Mesendoderm (in vitro differentiated cells): ENCODE measurements at regions not wholly inside any gene's neighbourhood (a gene's known extent, or its start where the extent isn't known, plus 50 kb on each side); places are given as distances from the start of the nearest gene placed in this dataset.
"Not testable (repeated sequence)": the region's sequence is repeated elsewhere in the genome, so short reads cannot be mapped to it uniquely, and the experiment has no call there.

Experiments used
- DNase-seq: peaks from one replicate; pipeline ENCODE4 v3.0.0; 2013
- H2AK5ac ChIP-seq: 2 replicates; pipeline ENCODE4 v1.6.1; 2013; ENCODE audit warnings: low read length, inconsistent platforms
- H2BK120ac ChIP-seq: 2 replicates; pipeline ENCODE4 v1.6.1; 2013; ENCODE audit warnings: low read depth, mild to moderate bottlenecking, low read length, moderate library complexity, mixed read lengths
- H2BK15ac ChIP-seq: replicated peaks from 2 replicates; pipeline ENCODE4 v1.6.1; 2013; ENCODE audit warnings: low read depth, mild to moderate bottlenecking, moderate library complexity
- H2BK5ac ChIP-seq: 2 replicates; pipeline ENCODE4 v1.6.1; 2013; ENCODE audit warnings: low read length, inconsistent platforms
- H3K18ac ChIP-seq: 2 replicates; pipeline ENCODE4 v1.6.1; 2013; ENCODE audit warnings: mild to moderate bottlenecking, low read length, mixed read lengths
- H3K23ac ChIP-seq: one replicate; pipeline ENCODE4 v1.6.1; 2013; ENCODE audit warnings: low read length
- H3K27ac ChIP-seq: 2 replicates; pipeline ENCODE4 v1.5.1; 2013; ENCODE audit warnings: low read depth, mild to moderate bottlenecking, inconsistent platforms, low read length, moderate library complexity
- H3K27me3 ChIP-seq: 2 replicates; pipeline ENCODE4 v1.6.1; 2013; ENCODE audit warnings: low read length, control low read depth, mild to moderate bottlenecking, inconsistent platforms; ENCODE audit not compliant: insufficient read depth, poor library complexity
- H3K36me3 ChIP-seq: 2 replicates; pipeline ENCODE4 v1.6.1; 2013; ENCODE audit warnings: low read length, inconsistent platforms; ENCODE audit not compliant: control insufficient read depth, insufficient read depth
- H3K4ac ChIP-seq: one replicate; pipeline ENCODE4 v1.6.1; 2013; ENCODE audit warnings: low read depth, mild to moderate bottlenecking, low read length, moderate library complexity
- H3K4me1 ChIP-seq: 2 replicates; pipeline ENCODE4 v1.6.1; 2013; ENCODE audit warnings: low read depth, low read length, inconsistent platforms; ENCODE audit not compliant: control insufficient read depth
- H3K4me2 ChIP-seq: 2 replicates; pipeline ENCODE4 v1.6.1; 2013; ENCODE audit warnings: low read length
- H3K4me3 ChIP-seq: 2 replicates; pipeline ENCODE4 v1.5.1; 2013; ENCODE audit warnings: mild to moderate bottlenecking, low read length
- H3K56ac ChIP-seq: one replicate; pipeline ENCODE4 v1.6.1; 2013; ENCODE audit warnings: low read length
- H3K79me1 ChIP-seq: 2 replicates; pipeline ENCODE4 v1.6.1; 2013; ENCODE audit warnings: low read length, inconsistent platforms
- H3K79me2 ChIP-seq: 2 replicates; pipeline ENCODE4 v1.6.1; 2013; ENCODE audit warnings: mild to moderate bottlenecking, low read length; ENCODE audit not compliant: control insufficient read depth, insufficient read depth
- H3K9ac ChIP-seq: 2 replicates; pipeline ENCODE4 v1.6.1; 2013; ENCODE audit warnings: low read length, inconsistent platforms
- H4K5ac ChIP-seq: one replicate; pipeline ENCODE4 v1.6.1; 2013; ENCODE audit warnings: low read length
- H4K8ac ChIP-seq: one replicate; pipeline ENCODE4 v1.6.1; 2013; ENCODE audit warnings: low read depth, mild to moderate bottlenecking, control low read depth, low read length, moderate library complexity
- WGBS: extraction: QIAGEN DNeasy Blood & Tissue Kit; methylation state at CpG from one replicate; pipeline ENCODE4 v1.1.7; 2013; ENCODE audit warnings: low lambda C conversion rate, missing lambda C conversion rate; ENCODE audit not compliant: insufficient coverage; ENCODE audit errors: extremely low coverage; 5-methylcytosine and 5-hydroxymethylcytosine counted together

- not testable (repeated sequence) for H3K36me3 ChIP-seq, H4K8ac ChIP-seq, H2BK5ac ChIP-seq, H2BK120ac ChIP-seq, DNase-seq, H3K4me2 ChIP-seq, H3K56ac ChIP-seq, H3K4me3 ChIP-seq, H3K27me3 ChIP-seq, H2AK5ac ChIP-seq, H3K79me2 ChIP-seq, H3K79me1 ChIP-seq, H3K23ac ChIP-seq, H3K9ac ChIP-seq, H3K4me1 ChIP-seq, H2BK15ac ChIP-seq, H3K4ac ChIP-seq, H3K18ac ChIP-seq, H4K5ac ChIP-seq, H3K27ac ChIP-seq
- WGBS, result no CpG with 5 or more reads among the region's 18 CpGs
These were observed 60.5 kb upstream of the FCGR2A start for GRCh38 chr1:161444725-161445124.

GRCh38 chr1:161444255-161444654, 61.0 kb upstream of the FCGR2A start:
- not testable (repeated sequence) for H3K79me1 ChIP-seq, H3K23ac ChIP-seq, H2BK15ac ChIP-seq, H3K4ac ChIP-seq, H2AK5ac ChIP-seq, H3K4me3 ChIP-seq, H2BK120ac ChIP-seq, H3K27ac ChIP-seq, H3K9ac ChIP-seq, H3K79me2 ChIP-seq, H3K4me1 ChIP-seq, DNase-seq, H3K4me2 ChIP-seq, H3K56ac ChIP-seq, H3K36me3 ChIP-seq, H3K18ac ChIP-seq, H4K5ac ChIP-seq, H4K8ac ChIP-seq, H2BK5ac ChIP-seq, H3K27me3 ChIP-seq
- no CpG with 5 or more reads among the region's 14 CpGs for WGBS

- peaks cover 10% of the 10 kb centered on the region for H3K27me3 ChIP-seq
- peak overlapping the region; percentile 25 for H3K4me3 ChIP-seq
- H3K23ac ChIP-seq, result no peak overlapping the region
- H3K36me3 ChIP-seq, result no peaks in the 10 kb centered on the region
- no peak overlapping the region for H2BK5ac ChIP-seq
- no CpG with 5 or more reads among the region's 61 CpGs for WGBS
- H3K9ac ChIP-seq, result peak overlapping the region; percentile 50
- peak; percentile 92 for DNase-seq
- no peak overlapping the region for H3K4ac ChIP-seq
- no peak overlapping the region for H3K18ac ChIP-seq
- no peak overlapping the region for H3K56ac ChIP-seq
- H3K4me2 ChIP-seq, result peak overlapping the region; percentile 64
- H3K79me1 ChIP-seq, result no peaks in the 10 kb centered on the region
- no peak overlapping the region for H4K5ac ChIP-seq
- no peak overlapping the region for H2AK5ac ChIP-seq
- no peaks in the 10 kb centered on the region for H3K4me1 ChIP-seq
- no peak overlapping the region for H3K27ac ChIP-seq
- no peak overlapping the region for H2BK15ac ChIP-seq
- no peak overlapping the region for H4K8ac ChIP-seq
- no peaks in the 10 kb centered on the region for H3K79me2 ChIP-seq
- H2BK120ac ChIP-seq, result no peak overlapping the region
These were observed 64.9 kb upstream of the FCGR2A start for GRCh38 chr1:161440312-161440894.

GRCh38 chr1:161439280-161440232, 65.7 kb upstream of the FCGR2A start:
- peaks cover 10% of the 10 kb centered on the region for H3K27me3 ChIP-seq
- no peaks in the 10 kb centered on the region for H3K79me1 ChIP-seq
- no peak overlapping the region for H2BK15ac ChIP-seq
- no peaks in the 10 kb centered on the region for H3K79me2 ChIP-seq
- peak overlapping the region; percentile 69 for H3K56ac ChIP-seq
- no peak overlapping the region for H3K4ac ChIP-seq
- DNase-seq, result peak; percentile 73
- H4K8ac ChIP-seq, result no peak overlapping the region
- no peaks in the 10 kb centered on the region for H3K36me3 ChIP-seq
- no peak overlapping the region for H3K27ac ChIP-seq
- no peak overlapping the region for H2BK120ac ChIP-seq
- peak overlapping the region; percentile 88 for H3K4me2 ChIP-seq
- no peak overlapping the region for H2AK5ac ChIP-seq
- no peak overlapping the region for H3K18ac ChIP-seq
- no peak overlapping the region for H4K5ac ChIP-seq
- H3K4me1 ChIP-seq, result no peaks in the 10 kb centered on the region
- H2BK5ac ChIP-seq, result no peak overlapping the region
- peak overlapping the region; percentile 48 for H3K23ac ChIP-seq
- peak overlapping the region; percentile 12 for H3K4me3 ChIP-seq
- no CpG with 5 or more reads among the region's 44 CpGs for WGBS
- H3K9ac ChIP-seq, result peak overlapping the region; percentile 53

- not testable (repeated sequence) for H4K5ac ChIP-seq, H2BK15ac ChIP-seq, H4K8ac ChIP-seq, H3K4me1 ChIP-seq, H3K4me2 ChIP-seq, H2BK120ac ChIP-seq, H3K4ac ChIP-seq, H2AK5ac ChIP-seq, H2BK5ac ChIP-seq, H3K4me3 ChIP-seq, H3K18ac ChIP-seq, H3K9ac ChIP-seq, H3K36me3 ChIP-seq, H3K23ac ChIP-seq, H3K79me1 ChIP-seq, H3K27ac ChIP-seq, H3K27me3 ChIP-seq, DNase-seq, H3K56ac ChIP-seq, H3K79me2 ChIP-seq
- WGBS, result no CpG with 5 or more reads among the region's 5 CpGs
These were observed 65.5 kb upstream of the CFAP126 start for GRCh38 chr1:161433191-161433590.
